Common myeloid progenitor, CD34-positive (primary cell): ENCODE measurements at regions not wholly inside any gene's neighbourhood (a gene's known extent, or its start where the extent isn't known, plus 50 kb on each side); places are given as distances from the start of the nearest gene placed in this dataset.

Source experiments
- CTCF ChIA-PET: fragments of 350-600 bp; sonication (Branson Sonifier 250); formaldehyde crosslinking; loops from one replicate; lab custom pipeline; 2021; ENCODE audit warnings: antibody characterized with exemption; lab: Charles Lee
- POLR2A ChIA-PET: fragments of 350-600 bp; sonication (Branson Sonifier 250); formaldehyde crosslinking; loops from one replicate; lab custom pipeline; 2021; ENCODE audit warnings: antibody characterized with exemption; lab: Charles Lee
- DNase-seq, 3 donors: peaks; one replicate each; pipeline versions ENCODE4 v3.0.0 to v3.0.0-alpha.2; 2013
- H3K27ac ChIP-seq, 2 experiments: 1 replicate in 1 of 2; 2 replicates in 1 of 2; pipeline ENCODE4 v1.7.0; 2013; ENCODE audit warnings: inconsistent platforms in 2 of 2, low read length in 2 of 2, mild to moderate bottlenecking in 2 of 2, low read depth in 1 of 2, moderate library complexity in 1 of 2; ENCODE audit not compliant: severe bottlenecking in 2 of 2, insufficient read depth in 1 of 2, poor library complexity in 1 of 2
- H3K27me3 ChIP-seq, 5 experiments: replicated peaks in 2 of 5; 1 replicate in 3 of 5; 2 replicates in 2 of 5; pipeline versions ENCODE4 v1.6.1 to v1.7.0; 2013; ENCODE audit warnings: low read length in 4 of 5, mild to moderate bottlenecking in 2 of 5, moderate library complexity in 2 of 5, inconsistent platforms in 1 of 5; ENCODE audit not compliant: insufficient read depth in 5 of 5, control insufficient read depth in 4 of 5
- H3K36me3 ChIP-seq, 4 experiments: 1 replicate in 2 of 4; 2 replicates in 2 of 4; pipeline versions ENCODE4 v1.6.1 to v1.7.0; 2013; ENCODE audit warnings: low read length in 3 of 4, control low read depth in 1 of 4, mild to moderate bottlenecking in 1 of 4; ENCODE audit not compliant: control insufficient read depth in 4 of 4, insufficient read depth in 4 of 4
- H3K4me1 ChIP-seq, 4 experiments: 1 replicate in 3 of 4; 2 replicates in 1 of 4; pipeline versions ENCODE4 v1.6.1 to v1.7.1; 2013; ENCODE audit warnings: low read length in 3 of 4, mild to moderate bottlenecking in 3 of 4, control low read depth in 1 of 4, inconsistent platforms in 1 of 4, moderate library complexity in 1 of 4; ENCODE audit not compliant: control insufficient read depth in 4 of 4, insufficient read depth in 4 of 4; ENCODE audit errors: control extremely low read depth in 1 of 4
- H3K4me3 ChIP-seq, 7 experiments: 1 replicate in 4 of 7; 2 replicates in 3 of 7; pipeline versions ENCODE4 v1.5.1 to v1.7.0; 2013; ENCODE audit warnings: mild to moderate bottlenecking in 7 of 7, low read length in 6 of 7, moderate library complexity in 6 of 7, inconsistent platforms in 2 of 7, low read depth in 2 of 7, control low read depth in 1 of 7; ENCODE audit not compliant: insufficient read depth in 4 of 7, control insufficient read depth in 1 of 7; ENCODE audit errors: extremely low read depth in 1 of 7
- H3K9me3 ChIP-seq, 5 experiments: 1 replicate in 4 of 5; 2 replicates in 1 of 5; pipeline versions ENCODE4 v1.6.1 to v1.7.1; 2013; ENCODE audit warnings: low read length in 4 of 5, mild to moderate bottlenecking in 2 of 5, inconsistent platforms in 1 of 5, low read depth in 1 of 5, moderate library complexity in 1 of 5; ENCODE audit not compliant: control insufficient read depth in 4 of 5, insufficient read depth in 2 of 5; ENCODE audit errors: control extremely low read depth in 1 of 5
- WGBS: methylation state at CpG from one replicate; pipeline ENCODE4 v1.1.5; 2013; ENCODE audit not compliant: insufficient coverage; 5-methylcytosine and 5-hydroxymethylcytosine counted together

DNA sequence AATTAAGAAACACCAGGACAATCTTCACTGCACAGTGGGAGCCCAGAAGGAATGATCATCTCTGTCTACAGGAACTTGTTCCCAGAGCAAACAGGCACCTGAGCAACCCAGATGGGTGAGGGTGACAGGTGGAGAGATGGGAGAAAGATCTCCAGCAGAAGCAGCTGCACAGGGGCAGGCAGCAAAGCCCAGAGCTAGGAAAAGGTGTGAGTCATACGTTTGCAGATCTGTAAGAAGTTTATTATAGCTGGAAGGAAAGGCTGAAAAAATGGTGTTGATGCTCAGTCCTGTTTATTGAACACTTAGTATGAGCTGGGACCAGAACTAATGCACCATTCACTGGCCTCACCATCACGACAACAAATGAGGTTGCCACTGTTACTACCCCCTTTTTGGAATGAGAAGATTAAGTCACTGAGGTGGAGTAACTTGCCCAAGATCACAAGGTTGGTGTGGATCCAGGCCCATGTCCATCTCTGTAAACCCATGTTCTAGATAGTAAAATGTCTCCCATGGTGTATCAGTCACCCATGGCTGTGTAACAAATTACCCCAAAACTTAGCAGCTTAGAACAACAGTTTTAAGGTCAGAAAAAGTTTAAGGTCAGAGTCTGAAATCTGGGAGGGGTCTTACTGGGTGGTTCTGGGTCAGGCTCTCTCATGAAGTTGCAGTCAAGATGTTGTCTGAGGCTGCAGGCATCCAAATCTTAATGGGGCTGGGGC lies 506.9 kb downstream of the RPS24 start:
- Histone ChIP-seq H3K4me3 (no peak overlapping the region), H3K27ac (no peak overlapping the region), H3K27me3 (no peaks in the 10 kb centered on the region), H3K4me1 (peaks cover 0 to 21% (median 1%) of the 10 kb centered on the region in 4 experiments), H3K36me3 (no peaks in the 10 kb centered on the region), H3K9me3 (no peaks in the 10 kb centered on the region)
- no peak for DNase-seq
- WGBS: 86% methylated on average over 2 of the region's 2 CpGs
- ChIA-PET CTCF (interaction anchor here (1.4 kb wide), 1 partner anchor 10 kb away, joined by 4 read pairs; no protein-coding TSS in a partner anchor), POLR2A (no interaction called here)

DNA sequence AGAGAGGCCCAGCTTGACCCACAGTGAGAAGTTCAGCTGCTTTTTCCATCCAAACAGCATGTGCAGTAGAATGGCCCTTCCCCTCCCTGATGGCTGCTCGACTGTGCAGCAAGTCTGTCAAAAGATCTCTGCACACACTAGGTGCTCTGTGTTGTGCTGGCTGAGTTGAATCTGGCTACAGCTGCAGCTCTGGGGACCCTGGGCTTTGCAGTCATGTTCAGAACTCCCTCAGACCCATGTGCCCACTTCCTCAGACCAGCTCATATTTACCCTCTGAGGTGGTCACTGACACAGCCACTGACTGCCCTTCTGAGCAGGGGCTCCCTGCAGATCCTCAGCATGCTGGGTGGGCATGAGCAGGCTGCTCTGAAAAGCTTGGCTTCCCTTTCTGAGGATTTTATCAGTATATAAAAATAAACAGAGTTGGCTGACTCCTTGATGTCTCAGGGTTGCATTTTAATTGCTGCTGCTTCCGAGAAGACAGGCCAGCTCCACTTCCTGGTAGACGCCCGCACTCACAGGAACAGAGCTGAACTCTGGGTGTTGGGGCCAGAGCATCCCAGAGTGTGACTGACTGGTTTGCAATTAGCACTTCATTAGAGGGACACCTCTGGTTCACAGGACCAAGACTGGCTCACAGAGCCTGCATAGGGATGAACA lies 507.9 kb downstream of the RPS24 start:
- no peak for DNase-seq
- H3K36me3 ChIP-seq: no peaks in the 10 kb centered on the region
- H3K27me3 ChIP-seq: no peaks in the 10 kb centered on the region
- no peak overlapping the region for H3K4me3 ChIP-seq
- H3K27ac ChIP-seq: no peak overlapping the region
- 65% methylated on average over 3 of the region's 4 CpGs for WGBS
- ChIA-PET POLR2A (no interaction called here), CTCF (interaction anchor here (1.4 kb wide), 1 partner anchor 9 kb away, joined by 4 read pairs; no protein-coding TSS in a partner anchor)
- H3K4me1 ChIP-seq: peaks cover 0 to 21% (median 1%) of the 10 kb centered on the region in 4 experiments
- H3K9me3 ChIP-seq: no peaks in the 10 kb centered on the region

DNA sequence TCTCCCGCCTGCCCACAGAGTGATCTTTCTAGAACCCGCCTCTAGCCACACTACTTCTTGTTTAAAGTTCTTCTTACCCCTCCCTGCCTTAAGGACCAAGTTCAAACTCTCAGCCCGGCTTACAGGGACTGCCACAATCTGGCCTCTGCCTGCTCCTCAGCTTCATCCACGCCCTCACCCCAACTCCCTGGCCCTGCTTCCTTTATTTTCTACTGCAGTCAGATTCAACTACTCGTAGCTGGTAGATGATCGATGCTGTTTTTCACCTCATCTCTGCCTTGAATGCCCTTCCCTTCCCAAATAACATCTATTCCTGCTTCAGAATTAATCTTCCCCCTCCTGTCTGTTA lies 508.5 kb downstream of the RPS24 start:
- H3K4me1 ChIP-seq: peaks cover 0 to 21% (median 1%) of the 10 kb centered on the region in 4 experiments
- no peaks in the 10 kb centered on the region for H3K9me3 ChIP-seq
- H3K4me3 ChIP-seq: no peak overlapping the region
- ChIA-PET POLR2A (no interaction called here), CTCF (interaction anchor here (1.4 kb wide), 1 partner anchor 8 kb away, joined by 4 read pairs; no protein-coding TSS in a partner anchor)
- 96% methylated on average over 6 of the region's 6 CpGs for WGBS
- DNase-seq: no peak
- no peaks in the 10 kb centered on the region for H3K27me3 ChIP-seq
- H3K27ac ChIP-seq: no peak overlapping the region
- H3K36me3 ChIP-seq: no peaks in the 10 kb centered on the region

DNA sequence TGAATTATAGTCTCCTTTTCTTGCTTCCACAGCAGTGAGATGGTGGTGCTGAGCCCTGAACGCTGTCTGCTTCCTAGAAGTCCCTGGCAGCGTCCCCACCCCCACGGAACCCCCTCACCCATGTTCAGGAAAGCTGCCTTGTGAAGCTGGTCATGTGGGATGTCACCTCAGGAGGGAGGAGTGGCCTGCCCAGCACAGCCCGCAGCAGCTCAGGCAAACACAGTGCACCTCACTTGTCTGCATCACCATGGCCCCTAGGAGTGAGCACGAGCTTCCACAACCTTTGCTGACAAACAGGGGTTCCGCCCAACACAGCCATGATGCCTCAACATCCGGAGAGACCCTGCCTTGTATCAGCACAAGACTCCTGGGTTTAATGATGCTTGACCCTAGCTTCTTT lies 508.9 kb downstream of the RPS24 start:
- CTCF ChIA-PET: no interaction called here

DNA sequence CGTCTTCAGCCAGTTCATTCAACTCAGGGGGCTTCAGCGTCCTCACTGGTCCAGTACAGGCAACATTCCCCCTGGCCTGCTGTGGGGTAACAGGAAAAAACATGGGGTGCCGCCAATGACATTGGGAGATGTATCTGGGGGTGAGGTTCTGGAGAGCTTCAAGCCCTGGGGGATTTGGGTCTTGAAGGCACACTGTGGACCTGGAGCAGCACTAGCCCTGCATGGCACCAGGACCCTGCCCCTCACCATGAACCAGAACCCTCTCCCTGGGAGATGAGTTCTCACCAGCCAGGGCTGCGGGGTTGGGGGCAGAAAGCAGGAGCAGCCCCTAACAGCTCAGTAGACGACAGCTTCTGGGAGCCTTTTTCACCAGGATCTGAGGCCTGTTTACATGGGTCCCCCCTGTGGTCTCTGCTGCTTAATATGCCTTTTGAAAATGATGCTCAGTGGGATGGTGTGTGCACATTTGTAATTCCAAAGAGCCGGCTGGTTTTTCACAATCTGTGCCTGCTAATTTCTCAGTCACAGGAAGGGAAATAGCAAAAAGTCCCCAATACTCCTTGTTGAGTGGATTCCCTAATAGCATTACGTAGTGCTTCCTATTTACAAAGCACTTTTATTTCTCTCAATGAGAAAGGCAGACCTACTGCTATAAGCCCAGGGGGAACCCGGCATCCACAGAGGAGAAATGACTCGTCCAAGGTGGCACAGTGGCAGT lies 509.5 kb downstream of the RPS24 start:
- CTCF ChIA-PET: no interaction called here
- H3K36me3 ChIP-seq: no peaks in the 10 kb centered on the region
- H3K4me3 ChIP-seq: no peak overlapping the region
- H3K9me3 ChIP-seq: no peaks in the 10 kb centered on the region
- no peak overlapping the region for H3K27ac ChIP-seq
- peaks cover 0 to 21% (median 1%) of the 10 kb centered on the region in 4 experiments for H3K4me1 ChIP-seq
- POLR2A ChIA-PET: no interaction called here
- WGBS: 100% methylated on average over 5 of the region's 9 CpGs
- no peaks in the 10 kb centered on the region for H3K27me3 ChIP-seq
- DNase-seq: no peak

More for the DNA sequence above, 508.9 kb downstream of the RPS24 start:
- Histone ChIP-seq H3K36me3 (no peaks in the 10 kb centered on the region), H3K9me3 (no peaks in the 10 kb centered on the region), H3K4me3 (no peak overlapping the region), H3K27me3 (no peaks in the 10 kb centered on the region), H3K4me1 (peaks cover 0 to 21% (median 1%) of the 10 kb centered on the region in 4 experiments), H3K27ac (no peak overlapping the region)
- POLR2A ChIA-PET: no interaction called here
- WGBS: 85% methylated on average over 5 of the region's 7 CpGs
- no peak for DNase-seq

DNA sequence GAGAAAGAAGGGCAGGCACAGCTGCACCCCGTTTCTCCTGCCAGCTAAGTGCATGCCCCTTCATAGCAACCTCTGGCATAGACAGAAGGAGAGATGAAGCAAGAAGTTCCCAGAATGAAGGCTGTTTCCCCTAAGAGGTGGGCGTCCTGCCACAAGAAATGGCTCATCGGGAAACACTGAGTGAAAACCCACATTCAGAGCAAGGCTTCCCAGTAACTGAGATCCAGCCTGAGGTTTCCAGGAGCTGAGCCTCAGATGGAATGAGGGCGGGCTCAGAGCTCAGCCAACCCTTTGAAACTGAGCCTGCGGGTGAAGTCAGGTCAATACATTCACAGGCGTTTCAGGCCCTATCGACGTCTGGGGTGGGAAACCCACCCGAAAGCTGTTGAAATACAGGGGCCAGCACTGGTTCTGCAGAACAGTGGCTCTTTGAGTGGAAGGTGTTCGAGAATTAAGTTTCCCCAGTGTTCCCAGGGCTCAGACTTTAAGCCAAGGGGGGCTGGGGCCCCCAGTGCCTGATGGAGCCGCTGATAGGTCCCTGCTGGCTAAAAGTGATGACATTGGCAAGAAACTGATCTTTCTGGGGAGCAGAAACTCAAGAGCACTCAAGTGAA lies 510.2 kb downstream of the RPS24 start:
- POLR2A ChIA-PET: no interaction called here
- H3K27me3 ChIP-seq: no peaks in the 10 kb centered on the region
- H3K9me3 ChIP-seq: no peaks in the 10 kb centered on the region
- H3K4me3 ChIP-seq: no peak overlapping the region
- 95% methylated on average over 11 of the region's 11 CpGs for WGBS
- no peak overlapping the region for H3K27ac ChIP-seq
- no peak for DNase-seq
- no peaks in the 10 kb centered on the region for H3K36me3 ChIP-seq
- H3K4me1 ChIP-seq: peaks cover 0 to 21% (median 1%) of the 10 kb centered on the region in 4 experiments
- CTCF ChIA-PET: no interaction called here
